BLaER1 (cell line): ENCODE measurements at regions not wholly inside any gene's neighbourhood (a gene's known extent, or its start where the extent isn't known, plus 50 kb on each side); places are given as distances from the start of the nearest gene placed in this dataset.
"Not testable (repeated sequence)": the region's sequence is repeated elsewhere in the genome, so short reads cannot be mapped to it uniquely, and the experiment has no call there.

ENCODE experiments used
- H3K27ac ChIP-seq: shearing (Covaris generic); formaldehyde crosslinking; 2 replicates; pipeline ENCODE4 v1.8.1; 2022
- H3K27me3 ChIP-seq: shearing (Covaris generic); formaldehyde crosslinking; 2 replicates; pipeline ENCODE4 v1.8.1; 2022
- H3K36me3 ChIP-seq: shearing (Covaris generic); formaldehyde crosslinking; 2 replicates; pipeline ENCODE4 v1.8.1; 2022
- H3K4me1 ChIP-seq: shearing (Covaris generic); formaldehyde crosslinking; 2 replicates; pipeline ENCODE4 v1.8.1; 2022
- H3K4me2 ChIP-seq: shearing (Covaris generic); formaldehyde crosslinking; 2 replicates; pipeline ENCODE4 v1.8.1; 2022
- H3K4me3 ChIP-seq: shearing (Covaris generic); formaldehyde crosslinking; 2 replicates; pipeline ENCODE4 v1.8.1; 2022
- H3K9ac ChIP-seq: shearing (Covaris generic); formaldehyde crosslinking; 2 replicates; pipeline ENCODE4 v1.8.1; 2022
- H3K9me3 ChIP-seq: shearing (Covaris generic); formaldehyde crosslinking; 2 replicates; pipeline ENCODE4 v1.8.1; 2022
- H4K20me1 ChIP-seq: shearing (Covaris generic); formaldehyde crosslinking; 2 replicates; pipeline ENCODE4 v1.8.1; 2022
- Cebpa-rat ChIP-seq: shearing (Covaris generic); IDR thresholded peaks from 2 replicates; pipeline ENCODE4 v1.8.1; 2022

- H3K9me3 ChIP-seq, result no peaks in the 10 kb centered on the region
- no peaks in the 10 kb centered on the region for H3K27me3 ChIP-seq
- no peak for TF ChIP-seq Cebpa-rat
- no peak overlapping the region for H3K9ac ChIP-seq
- no peaks in the 10 kb centered on the region for H4K20me1 ChIP-seq
- no peak overlapping the region for H3K4me3 ChIP-seq
- no peaks in the 10 kb centered on the region for H3K36me3 ChIP-seq
- no peaks in the 10 kb centered on the region for H3K4me1 ChIP-seq
- H3K27ac ChIP-seq, result no peak overlapping the region
- H3K4me2 ChIP-seq, result no peak overlapping the region
Observed at GRCh38 chr5:118068886-118069285, 919.5 kb downstream of the DTWD2 start.

- H3K27me3 ChIP-seq, H3K36me3 ChIP-seq, H3K9ac ChIP-seq, H3K4me1 ChIP-seq, H3K27ac ChIP-seq, H3K9me3 ChIP-seq, H4K20me1 ChIP-seq, H3K4me3 ChIP-seq, H3K4me2 ChIP-seq: not testable (repeated sequence)
Observed at GRCh38 chr5:118063836-118064235, 924.5 kb downstream of the DTWD2 start.

- Histone ChIP-seq H3K27me3 (no peaks in the 10 kb centered on the region), H3K4me1 (no peaks in the 10 kb centered on the region), H3K9ac (no peak overlapping the region), H3K9me3 (no peaks in the 10 kb centered on the region), H4K20me1 (no peaks in the 10 kb centered on the region), H3K36me3 (no peaks in the 10 kb centered on the region), H3K27ac (no peak overlapping the region), H3K4me3 (no peak overlapping the region), H3K4me2 (no peak overlapping the region)
- TF ChIP-seq Cebpa-rat, result no peak
Observed at GRCh38 chr5:118060833-118061232, 927.5 kb downstream of the DTWD2 start.

- TF ChIP-seq Cebpa-rat, result no peak
- Histone ChIP-seq H3K27me3 (no peaks in the 10 kb centered on the region), H3K4me2 (no peak overlapping the region), H3K9ac (no peak overlapping the region), H4K20me1 (no peaks in the 10 kb centered on the region), H3K27ac (no peak overlapping the region), H3K4me3 (no peak overlapping the region), H3K36me3 (no peaks in the 10 kb centered on the region), H3K9me3 (no peaks in the 10 kb centered on the region), H3K4me1 (no peaks in the 10 kb centered on the region)
Observed at GRCh38 chr5:118052503-118052902, 935.8 kb downstream of the DTWD2 start.

GRCh38 chr5:118044169-118044568 is 944.2 kb downstream of the DTWD2 start:
- Histone ChIP-seq H4K20me1 (no peaks in the 10 kb centered on the region), H3K4me1 (no peaks in the 10 kb centered on the region), H3K4me3 (no peak overlapping the region), H3K9me3 (no peaks in the 10 kb centered on the region), H3K36me3 (no peaks in the 10 kb centered on the region), H3K4me2 (no peak overlapping the region), H3K27me3 (no peaks in the 10 kb centered on the region), H3K27ac (no peak overlapping the region), H3K9ac (no peak overlapping the region)
- no peak for TF ChIP-seq Cebpa-rat

GRCh38 chr5:118043531-118043930 is 944.8 kb downstream of the DTWD2 start:
- Histone ChIP-seq H3K27ac (no peak overlapping the region), H4K20me1 (no peaks in the 10 kb centered on the region), H3K9me3 (no peaks in the 10 kb centered on the region), H3K4me1 (no peaks in the 10 kb centered on the region), H3K27me3 (no peaks in the 10 kb centered on the region), H3K4me3 (no peak overlapping the region), H3K36me3 (no peaks in the 10 kb centered on the region), H3K4me2 (no peak overlapping the region), H3K9ac (no peak overlapping the region)
- TF ChIP-seq Cebpa-rat, result no peak

GRCh38 chr5:118042076-118042475 is 946.3 kb downstream of the DTWD2 start:
- Histone ChIP-seq H3K4me3 (no peak overlapping the region), H3K9ac (no peak overlapping the region), H3K36me3 (no peaks in the 10 kb centered on the region), H3K4me1 (no peaks in the 10 kb centered on the region), H3K9me3 (no peaks in the 10 kb centered on the region), H3K4me2 (no peak overlapping the region), H4K20me1 (no peaks in the 10 kb centered on the region), H3K27me3 (no peaks in the 10 kb centered on the region), H3K27ac (no peak overlapping the region)
- no peak for TF ChIP-seq Cebpa-rat

- H3K4me1 ChIP-seq, result no peaks in the 10 kb centered on the region
- H3K27ac ChIP-seq, result no peak overlapping the region
- no peaks in the 10 kb centered on the region for H3K9me3 ChIP-seq
- no peak for TF ChIP-seq Cebpa-rat
- no peaks in the 10 kb centered on the region for H3K27me3 ChIP-seq
- no peaks in the 10 kb centered on the region for H3K36me3 ChIP-seq
- H3K4me2 ChIP-seq, result no peak overlapping the region
- no peak overlapping the region for H3K4me3 ChIP-seq
- H3K9ac ChIP-seq, result no peak overlapping the region
- no peaks in the 10 kb centered on the region for H4K20me1 ChIP-seq
Observed at GRCh38 chr5:118040496-118040895, 947.9 kb downstream of the DTWD2 start.

- Histone ChIP-seq H3K36me3 (no peaks in the 10 kb centered on the region), H3K27ac (no peak overlapping the region), H3K9ac (no peak overlapping the region), H3K4me2 (no peak overlapping the region), H4K20me1 (no peaks in the 10 kb centered on the region), H3K27me3 (no peaks in the 10 kb centered on the region), H3K9me3 (peaks cover 10% of the 10 kb centered on the region; the same call in 1 of the 2 replicates), H3K4me1 (no peaks in the 10 kb centered on the region), H3K4me3 (no peak overlapping the region)
- no peak for TF ChIP-seq Cebpa-rat
Observed at GRCh38 chr5:118033686-118034338, 954.5 kb downstream of the DTWD2 start.

GRCh38 chr5:118029807-118030206 is 958.5 kb downstream of the DTWD2 start:
- H3K4me3 ChIP-seq, result no peak overlapping the region
- peaks cover 10% of the 10 kb centered on the region; the same call in 1 of the 2 replicates for H3K9me3 ChIP-seq
- no peak for TF ChIP-seq Cebpa-rat
- H3K36me3 ChIP-seq, result no peaks in the 10 kb centered on the region
- no peaks in the 10 kb centered on the region for H4K20me1 ChIP-seq
- no peaks in the 10 kb centered on the region for H3K4me1 ChIP-seq
- no peak overlapping the region for H3K9ac ChIP-seq
- no peaks in the 10 kb centered on the region for H3K27me3 ChIP-seq
- H3K27ac ChIP-seq, result no peak overlapping the region
- no peak overlapping the region for H3K4me2 ChIP-seq

GRCh38 chr5:118022062-118022461 is 966.3 kb downstream of the DTWD2 start:
- Histone ChIP-seq H3K4me3 (no peak overlapping the region), H4K20me1 (no peaks in the 10 kb centered on the region), H3K4me2 (no peak overlapping the region), H3K27me3 (no peaks in the 10 kb centered on the region), H3K9me3 (no peaks in the 10 kb centered on the region), H3K36me3 (no peaks in the 10 kb centered on the region), H3K9ac (no peak overlapping the region), H3K4me1 (no peaks in the 10 kb centered on the region), H3K27ac (no peak overlapping the region)
- TF ChIP-seq Cebpa-rat, result no peak
